HG03135 (cell line): ENCODE measurements at regions not wholly inside any gene's neighbourhood (a gene's known extent, or its start where the extent isn't known, plus 50 kb on each side); places are given as distances from the start of the nearest gene placed in this dataset.

ENCODE experiments used
- ATAC-seq: cut with Tn5 transposase; IDR thresholded peaks from one replicate; pipeline ENCODE4 v1.9.1; 2021; ENCODE audit warnings: mild to moderate bottlenecking, moderate library complexity; ENCODE audit not compliant: unreplicated experiment

DNA sequence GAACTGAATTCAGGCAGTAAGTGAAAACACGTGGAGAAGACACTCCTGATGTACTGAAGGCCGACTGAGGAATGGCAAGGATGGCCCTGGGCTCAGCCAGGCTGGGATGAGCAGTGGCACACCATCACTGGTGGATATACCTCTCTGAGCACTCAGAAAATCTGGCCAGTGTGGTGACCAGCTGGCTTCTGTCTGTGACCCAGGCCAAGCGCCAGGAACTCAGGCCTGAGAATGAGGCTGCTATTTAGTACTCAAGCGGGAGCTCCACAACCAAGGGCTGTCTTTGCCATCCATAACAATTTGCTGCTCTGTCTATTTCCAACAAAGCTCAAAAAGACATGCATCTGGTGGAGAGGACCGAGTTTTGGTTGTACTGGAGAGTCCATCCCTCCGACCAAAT, 586.3 kb downstream of the BCL11B start:
- no peak for ATAC-seq

DNA sequence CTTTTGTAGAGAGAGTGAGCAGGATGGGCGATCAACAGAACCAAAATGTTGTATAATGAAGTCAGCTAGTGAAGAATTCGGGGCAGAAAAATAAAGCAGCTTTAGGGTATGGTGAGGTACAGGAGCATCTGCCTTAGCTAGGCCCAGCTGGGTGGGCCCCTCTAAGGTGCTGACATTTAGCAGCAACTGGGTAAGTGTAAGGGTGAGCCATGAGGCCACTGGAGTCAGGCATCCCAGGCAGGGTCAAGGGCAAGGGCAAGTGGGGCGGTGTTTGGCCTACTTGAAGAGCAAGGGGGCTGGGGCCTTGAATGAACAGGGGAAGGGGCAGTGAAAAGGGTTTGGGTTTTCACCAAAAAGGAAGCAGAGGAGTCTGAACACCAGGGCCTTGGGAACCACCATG, 583.6 kb downstream of the BCL11B start:
- ATAC-seq, result no peak

GRCh38 chr14:98689951-98690350, 582.0 kb downstream of the BCL11B start:
- ATAC-seq, result no peak

GRCh38 chr14:98692832-98693231, 579.2 kb downstream of the BCL11B start:
- no peak for ATAC-seq

GRCh38 chr14:98694541-98694940, 577.5 kb downstream of the BCL11B start:
- no peak for ATAC-seq

DNA sequence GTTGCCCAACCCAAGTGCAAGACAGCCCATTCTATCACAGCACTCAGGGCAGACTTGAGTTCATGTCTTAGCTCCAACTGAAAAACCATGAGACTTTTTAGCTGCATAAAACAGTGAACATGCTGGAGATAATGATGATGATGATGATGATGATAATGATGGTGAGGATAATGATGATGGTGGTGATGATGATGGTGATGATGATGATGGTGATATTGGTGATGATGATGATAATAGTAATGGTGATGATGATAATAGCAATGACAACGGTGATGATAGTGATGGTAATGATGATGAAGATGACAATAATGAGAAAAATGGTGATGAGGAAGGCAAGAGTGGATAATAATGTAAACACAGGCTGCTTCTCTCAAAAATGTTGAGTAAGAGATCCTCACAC, 576.2 kb downstream of the BCL11B start:
- ATAC-seq, result no peak

- no peak for ATAC-seq
Measured at GRCh38 chr14:98698341-98698740, 573.7 kb downstream of the BCL11B start.

DNA sequence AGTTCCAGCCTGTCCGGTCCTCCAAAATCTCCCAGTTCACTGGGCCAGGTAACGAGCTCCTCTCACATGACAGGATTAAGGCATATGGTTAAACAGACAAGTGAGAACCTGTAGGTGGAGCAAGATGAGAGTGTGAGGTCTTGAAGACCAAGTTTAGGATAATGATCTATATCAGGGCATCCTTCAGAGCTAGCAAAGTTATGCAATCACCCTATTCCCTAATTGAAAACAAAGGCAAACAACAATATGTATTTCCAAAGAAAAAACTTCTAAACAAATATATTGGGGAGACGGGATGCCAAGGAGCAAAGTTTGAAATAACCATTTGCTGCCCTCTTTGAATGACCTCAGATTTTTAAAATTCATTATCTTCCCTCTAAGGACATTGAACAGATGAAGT, 571.2 kb downstream of the BCL11B start:
- ATAC-seq, result no peak

DNA sequence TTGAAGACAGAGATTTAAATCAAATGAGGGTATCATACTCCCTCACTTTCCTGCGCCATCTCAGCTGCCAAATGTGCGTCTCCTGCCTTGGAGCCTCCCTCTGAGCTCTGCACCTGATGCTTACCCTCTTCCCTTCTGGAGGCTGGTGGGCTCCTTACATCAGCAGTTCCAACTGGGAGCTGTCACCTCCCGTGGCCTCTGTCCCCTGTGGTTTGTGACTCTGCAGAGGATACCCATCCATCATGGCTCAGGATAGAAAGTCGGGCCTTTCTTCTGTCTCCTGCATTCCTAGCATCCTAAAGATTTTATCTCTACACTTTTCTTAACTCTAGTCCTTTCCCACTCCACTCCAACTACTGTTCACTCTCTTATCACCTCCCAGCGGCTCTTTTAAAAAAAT, 570.6 kb downstream of the BCL11B start:
- no peak for ATAC-seq

DNA sequence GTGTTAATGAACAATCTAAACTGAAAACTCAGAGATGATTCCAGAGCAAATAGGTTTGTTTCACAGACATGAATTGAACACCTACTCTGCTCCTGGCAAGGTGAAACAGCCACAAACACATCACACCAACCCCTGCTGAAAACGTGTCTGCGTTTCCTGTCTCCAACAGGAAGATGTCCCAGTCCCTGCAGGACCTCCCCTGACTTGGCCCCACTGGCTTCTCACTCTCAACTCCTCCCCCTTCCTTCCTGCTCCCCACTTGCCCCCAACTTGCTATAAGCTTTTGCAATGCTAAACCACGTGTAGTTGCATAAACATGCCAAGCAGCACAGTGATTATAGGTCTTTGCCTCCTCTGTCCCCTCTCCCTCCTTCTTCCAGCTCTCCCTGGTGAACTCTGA, 567.6 kb downstream of the BCL11B start:
- no peak for ATAC-seq

- ATAC-seq, result no peak
Measured at GRCh38 chr14:98705871-98706300, 566.1 kb downstream of the BCL11B start.

DNA sequence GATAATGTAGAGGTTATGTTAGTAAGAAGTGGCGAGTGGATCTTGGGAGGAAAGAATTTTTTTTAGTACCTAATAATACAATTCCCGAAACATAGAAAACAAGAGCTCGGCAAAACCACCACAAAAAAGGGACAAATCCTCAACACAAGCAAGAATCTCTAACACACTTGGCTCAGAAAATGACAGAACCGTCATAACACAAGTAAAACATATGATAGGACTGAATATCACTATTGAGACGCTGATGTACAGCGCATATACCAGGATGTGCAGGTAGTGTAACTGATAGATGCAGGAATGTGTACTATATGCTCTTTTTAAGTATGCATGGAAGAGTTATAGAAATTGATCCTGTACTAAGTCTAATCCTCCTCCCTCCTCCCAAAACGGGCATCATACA, 564.5 kb downstream of the BCL11B start:
- ATAC-seq, result no peak

- no peak for ATAC-seq
Measured at GRCh38 chr14:98708555-98708954, 563.4 kb downstream of the BCL11B start.

DNA sequence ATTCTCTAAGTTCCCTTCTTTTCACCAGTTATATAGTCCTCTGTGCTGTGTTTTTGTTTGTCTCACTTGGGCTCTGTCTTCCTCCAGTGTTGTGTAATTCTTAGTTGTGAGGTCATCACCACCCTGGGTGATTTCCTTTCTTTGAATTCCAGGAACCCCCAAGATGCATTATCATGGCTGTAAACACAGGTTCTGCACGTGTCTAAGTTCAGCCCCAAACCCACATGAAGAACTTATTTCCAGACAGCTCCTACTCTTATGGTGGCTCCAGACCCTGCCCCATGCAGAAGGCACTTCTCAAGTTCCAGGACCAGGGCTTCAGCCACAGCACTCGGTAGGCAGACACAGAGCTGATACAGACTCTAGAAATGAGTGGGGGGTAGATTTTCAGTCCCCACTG, 560.5 kb downstream of the BCL11B start:
- ATAC-seq, result no peak

DNA sequence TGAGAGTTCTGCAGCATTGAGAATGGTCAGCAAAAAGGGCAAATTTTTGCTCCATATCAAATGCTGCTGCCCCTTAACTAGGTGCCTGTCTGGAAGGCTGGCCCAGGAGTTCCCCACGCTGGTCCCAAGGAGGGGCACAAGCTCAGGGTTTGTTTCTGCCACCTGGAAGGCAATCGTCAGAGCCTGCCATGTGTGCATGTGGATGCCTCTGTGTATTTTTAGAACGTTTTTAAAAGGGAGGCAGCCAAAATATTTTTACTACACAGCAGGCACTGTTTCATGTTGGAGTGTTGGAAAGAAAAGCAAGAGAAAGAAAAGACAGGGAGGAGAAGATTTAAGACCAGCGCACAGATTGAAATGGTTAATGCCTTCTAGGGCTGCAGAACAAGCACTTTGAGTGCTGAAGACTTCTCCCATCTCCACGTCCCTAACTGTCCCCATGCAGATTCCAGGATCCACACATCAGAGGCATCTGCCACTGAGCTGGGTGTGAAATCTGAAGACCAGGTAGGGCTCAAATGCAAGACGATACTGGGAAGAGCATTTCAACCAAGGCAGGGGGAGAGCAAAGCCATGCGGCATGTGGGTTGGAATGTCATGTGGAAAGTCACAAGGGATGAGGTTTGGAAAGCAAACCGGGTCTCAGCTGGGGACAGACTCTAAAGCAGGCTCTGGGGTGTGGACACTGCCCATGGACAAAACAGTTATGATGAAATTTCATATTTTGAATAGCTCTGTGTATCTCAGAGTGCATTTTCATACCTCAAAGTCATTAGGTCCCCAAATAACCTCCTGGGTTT, 557.2 kb downstream of the BCL11B start:
- ATAC-seq, result no peak

- no peak for ATAC-seq
Measured at GRCh38 chr14:98716133-98716532, 555.9 kb downstream of the BCL11B start.

DNA sequence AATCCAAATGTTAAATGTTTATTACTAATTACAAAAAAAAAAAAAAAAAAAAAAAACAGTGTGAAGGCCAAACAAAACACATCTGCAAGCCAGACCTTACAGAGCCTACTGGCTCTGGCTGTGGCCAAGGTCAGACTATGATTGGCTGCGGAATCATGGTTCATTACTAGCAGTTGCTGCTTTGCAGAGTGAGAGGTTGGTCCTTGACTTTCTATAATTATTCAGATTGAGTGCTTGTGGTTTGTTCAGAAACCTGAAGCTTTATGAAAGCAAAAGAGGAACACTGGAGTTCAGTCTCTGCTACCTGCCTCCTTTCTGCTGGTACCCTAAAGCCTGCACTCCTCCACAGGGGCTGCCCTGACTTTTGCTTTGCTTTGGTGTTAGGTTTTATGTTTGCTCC, 550.9 kb downstream of the BCL11B start:
- ATAC-seq, result no peak

DNA sequence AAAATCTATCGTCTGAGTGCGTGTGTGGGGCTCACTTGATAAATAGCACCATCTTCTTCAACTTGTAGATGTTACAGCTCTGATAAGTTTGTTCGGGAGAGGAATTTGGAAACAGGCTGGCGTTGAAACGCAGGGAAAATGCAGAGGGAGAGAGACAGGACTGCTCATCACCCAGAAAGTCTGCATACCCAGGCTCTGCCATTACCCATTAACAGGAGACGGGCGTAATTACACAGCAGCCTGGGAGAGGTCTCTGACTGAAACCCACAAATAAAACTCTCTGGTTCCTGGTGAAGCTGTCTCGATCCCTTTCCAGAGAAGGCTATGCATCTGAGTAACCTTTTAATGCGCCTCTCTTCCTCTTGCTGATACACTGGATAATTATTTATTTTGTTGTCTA, 547.3 kb downstream of the BCL11B start:
- ATAC-seq, result no peak

GRCh38 chr14:98725191-98725590, 546.8 kb downstream of the BCL11B start:
- ATAC-seq, result no peak

- no peak for ATAC-seq
Measured at GRCh38 chr14:98725676-98726075, 546.3 kb downstream of the BCL11B start.

DNA sequence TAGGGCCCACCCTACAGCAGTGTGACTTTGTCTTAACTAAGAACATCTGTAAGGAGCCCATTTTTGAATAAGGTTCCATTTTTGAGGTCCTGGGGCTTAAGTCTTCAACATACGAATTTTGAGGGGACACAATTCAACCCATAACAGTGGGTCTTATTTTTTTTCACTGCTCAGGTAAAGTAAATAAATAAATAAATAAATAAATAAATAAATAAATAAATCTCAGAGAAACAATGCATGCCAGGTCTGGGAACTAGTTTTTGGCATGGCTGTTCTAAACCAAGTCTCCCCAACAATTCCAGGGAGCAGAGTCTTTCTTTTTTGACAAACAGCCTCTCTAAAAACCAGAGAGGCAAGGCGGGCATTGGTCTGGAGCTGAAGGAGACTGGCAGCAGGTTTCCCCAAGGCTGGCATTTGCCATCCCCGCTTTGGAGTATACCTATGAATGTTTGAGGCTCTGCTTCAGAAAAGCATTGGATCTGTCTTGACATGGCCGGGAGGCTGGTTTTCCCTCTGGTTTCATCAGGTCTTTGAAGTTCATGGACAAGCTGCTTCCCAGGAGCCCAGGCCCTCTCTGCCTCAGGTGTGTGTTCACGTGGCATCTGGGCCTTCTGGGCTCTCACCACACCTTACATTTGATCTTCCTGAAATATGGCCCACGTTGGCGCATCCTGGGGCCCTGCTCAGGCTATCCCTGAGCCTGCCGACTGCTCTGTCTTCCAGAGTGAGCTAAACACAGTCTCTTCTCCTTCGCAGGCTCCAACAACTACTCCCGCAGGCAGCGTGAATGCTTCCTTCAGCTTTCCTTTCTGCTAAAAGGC, 545.2 kb downstream of the BCL11B start:
- no peak for ATAC-seq

- no peak for ATAC-seq
Measured at GRCh38 chr14:98728024-98728423, 544.0 kb downstream of the BCL11B start.
